NCI-H446 (cell line): ENCODE measurements at regions not wholly inside any gene's neighbourhood (a gene's known extent, or its start where the extent isn't known, plus 50 kb on each side); places are given as distances from the start of the nearest gene placed in this dataset.

Experiments
- DNase-seq, 2 experiments: peaks; one replicate each; lab custom pipeline; 2025; lab: John Stamatoyannopoulos, UW

DNA sequence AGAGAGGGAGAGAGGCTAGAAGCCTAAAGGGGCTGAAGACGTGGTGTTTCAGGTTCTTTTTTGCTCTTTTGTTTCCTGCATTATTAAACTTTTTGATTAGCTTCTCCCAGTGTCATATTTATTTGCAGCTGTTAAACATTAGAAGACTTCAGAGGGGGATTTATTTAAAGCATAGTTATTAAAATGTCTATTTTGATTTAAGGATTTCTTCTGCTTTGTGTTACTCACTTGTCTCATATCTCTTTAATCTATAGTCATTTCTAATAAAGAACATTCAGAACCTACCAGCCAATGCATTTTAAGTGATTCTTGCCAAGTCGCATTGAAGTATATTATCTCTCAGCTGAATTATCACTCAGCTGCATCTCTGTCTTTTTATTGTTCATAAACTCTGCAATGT lies 152.0 kb upstream of the DYRK2 start:
- DNase-seq: no peak

DNA sequence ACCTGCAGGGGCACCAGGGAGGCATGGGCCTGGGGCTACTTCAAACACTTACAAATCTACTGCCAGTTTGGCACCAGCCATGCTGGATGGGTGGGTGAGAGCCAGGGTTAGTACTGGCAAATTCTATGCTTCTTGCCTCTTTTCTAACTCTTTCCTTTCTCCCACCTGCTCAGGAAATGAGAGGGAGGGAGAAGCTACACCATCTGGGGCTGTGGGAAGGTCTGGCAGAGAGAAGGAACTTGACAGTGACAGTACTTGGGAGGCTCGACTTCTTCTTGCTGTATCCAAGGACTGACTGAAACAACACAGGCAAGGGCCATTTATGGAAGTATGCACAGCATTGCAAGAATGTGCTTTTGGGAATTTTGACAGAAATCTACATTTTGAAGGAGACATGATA lies 149.6 kb upstream of the DYRK2 start:
- no peak for DNase-seq

DNA sequence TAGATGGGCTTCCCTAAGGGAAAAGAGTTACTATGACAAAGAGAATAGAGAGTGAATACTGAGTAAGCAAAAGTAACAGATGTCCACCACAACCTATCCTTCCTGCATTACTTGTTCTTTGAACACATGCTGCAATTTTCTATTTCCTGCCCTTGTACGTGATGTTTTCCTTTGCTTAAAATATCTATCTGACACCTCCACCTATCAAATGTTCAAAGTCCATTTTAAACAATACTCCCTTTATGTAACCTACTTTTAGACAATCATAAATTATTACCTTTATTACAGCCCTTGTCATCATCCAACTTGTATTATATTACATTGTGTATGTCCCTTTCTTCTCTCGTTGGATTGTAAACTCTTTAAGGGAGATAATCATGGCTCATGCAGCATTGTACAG lies 147.2 kb upstream of the DYRK2 start:
- DNase-seq: no peak

GRCh38 chr12:67504026-67504425 lies 144.5 kb upstream of the DYRK2 start:
- no peak for DNase-seq

DNA sequence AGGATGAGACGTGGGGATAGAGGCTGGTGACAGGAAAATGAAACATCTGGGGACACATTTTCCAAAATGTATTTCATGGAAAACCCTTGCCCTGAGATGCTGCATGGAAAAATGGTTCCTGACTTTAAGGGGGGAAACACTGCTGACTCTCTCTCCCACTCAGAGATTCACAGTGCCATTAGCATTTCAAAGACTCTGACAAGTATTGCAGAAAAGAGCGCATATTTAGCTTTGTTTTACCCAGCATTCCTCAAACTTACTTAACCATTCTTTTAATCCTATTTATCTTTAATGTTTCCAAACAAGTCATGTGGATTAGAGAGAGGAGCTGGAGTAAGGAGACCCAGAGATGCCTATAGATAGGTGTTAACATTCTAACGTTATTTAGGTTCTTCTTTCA lies 141.8 kb upstream of the DYRK2 start:
- DNase-seq: no peak

DNA sequence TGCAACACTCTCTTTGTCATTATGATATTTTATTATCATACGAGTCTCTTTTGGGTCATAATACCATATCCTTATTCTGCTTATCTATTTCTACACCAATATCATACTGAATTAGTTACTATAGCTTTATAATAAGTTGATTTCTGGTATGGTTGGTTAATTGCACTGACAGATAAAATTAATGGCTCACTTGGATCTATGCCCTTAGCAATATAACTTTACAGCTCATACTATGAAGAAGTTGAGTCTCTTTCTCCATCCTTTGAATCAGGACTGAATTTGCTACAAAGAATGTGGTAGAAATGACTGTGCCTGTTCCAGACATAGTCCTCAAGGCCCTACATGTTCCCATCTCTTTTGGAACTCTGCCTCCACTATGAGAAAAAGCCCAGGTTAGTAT lies 139.7 kb upstream of the DYRK2 start:
- no peak for DNase-seq

DNA sequence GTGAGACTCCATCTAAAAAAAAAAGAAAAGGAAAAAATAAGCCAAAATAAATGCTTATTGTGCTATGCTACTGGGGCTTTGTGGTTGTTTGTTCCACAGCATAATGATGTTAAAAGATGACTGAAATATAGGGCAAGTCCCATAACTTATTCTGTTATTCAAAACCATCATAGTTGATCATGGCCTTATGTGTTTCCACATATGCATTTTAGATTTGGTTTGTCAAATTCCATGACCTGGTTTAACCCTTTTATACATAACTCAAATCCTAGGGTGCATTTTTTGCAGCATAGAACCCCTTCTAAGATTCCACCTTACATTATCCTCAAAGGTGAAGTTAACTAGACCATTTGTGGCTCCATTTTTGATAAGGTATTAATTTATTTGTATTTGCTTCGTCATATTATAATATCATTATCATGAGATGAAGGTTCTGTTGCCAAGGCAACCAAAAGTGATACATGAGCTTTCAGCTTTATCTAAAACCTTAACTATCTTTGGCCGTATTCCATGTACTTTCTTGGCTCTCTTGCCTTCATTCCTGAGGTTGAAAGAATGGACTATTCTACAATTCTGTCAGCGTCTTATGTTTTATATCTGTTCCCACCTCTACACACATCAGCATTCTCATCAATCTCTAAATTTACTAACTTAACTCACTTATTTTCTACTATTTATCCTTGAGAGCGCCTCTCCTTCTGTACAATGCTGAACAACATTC lies 138.7 kb upstream of the DYRK2 start:
- no peak for DNase-seq

GRCh38 chr12:67512061-67512460 lies 136.5 kb upstream of the DYRK2 start:
- no peak for DNase-seq

GRCh38 chr12:67514502-67514901 lies 134.0 kb upstream of the DYRK2 start:
- DNase-seq: no peak

- no peak for DNase-seq
These were observed 132.7 kb upstream of the DYRK2 start for GRCh38 chr12:67515679-67516340.

DNA sequence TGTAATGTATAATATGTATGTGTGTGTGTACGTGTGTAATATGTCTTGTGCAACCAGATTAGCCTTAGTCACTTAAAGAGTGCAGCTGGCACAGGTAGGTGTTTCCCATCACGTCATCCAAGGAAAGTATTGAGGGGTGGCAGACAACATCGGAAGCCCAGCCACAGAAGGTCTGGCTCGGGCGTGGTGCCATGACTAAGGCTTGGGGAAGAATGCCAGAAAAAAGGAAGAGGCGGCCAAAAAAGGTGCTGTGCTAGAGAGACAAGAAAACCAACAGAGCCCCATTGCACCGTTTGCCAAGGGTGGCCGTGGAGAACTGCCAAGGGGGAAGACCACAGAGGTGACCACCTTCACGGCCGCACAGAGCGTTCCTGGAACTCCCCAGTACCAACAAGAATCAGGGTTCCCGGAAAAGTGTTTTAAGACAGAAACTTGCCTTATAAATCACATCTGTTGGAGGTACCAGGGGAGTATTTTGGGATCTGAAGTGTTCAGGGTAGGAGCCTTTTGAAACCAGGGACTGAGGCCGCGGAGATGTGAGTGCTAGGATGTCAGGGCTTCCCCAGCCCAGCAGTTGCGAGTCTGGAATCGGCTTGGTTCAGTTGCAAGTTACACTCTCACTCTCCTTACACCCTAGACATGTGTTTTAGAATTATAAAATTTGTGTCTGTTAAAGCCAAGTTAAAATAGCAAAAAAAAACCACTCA lies 131.2 kb upstream of the DYRK2 start:
- peak; percentile 86 to 93 for DNase-seq

DNA sequence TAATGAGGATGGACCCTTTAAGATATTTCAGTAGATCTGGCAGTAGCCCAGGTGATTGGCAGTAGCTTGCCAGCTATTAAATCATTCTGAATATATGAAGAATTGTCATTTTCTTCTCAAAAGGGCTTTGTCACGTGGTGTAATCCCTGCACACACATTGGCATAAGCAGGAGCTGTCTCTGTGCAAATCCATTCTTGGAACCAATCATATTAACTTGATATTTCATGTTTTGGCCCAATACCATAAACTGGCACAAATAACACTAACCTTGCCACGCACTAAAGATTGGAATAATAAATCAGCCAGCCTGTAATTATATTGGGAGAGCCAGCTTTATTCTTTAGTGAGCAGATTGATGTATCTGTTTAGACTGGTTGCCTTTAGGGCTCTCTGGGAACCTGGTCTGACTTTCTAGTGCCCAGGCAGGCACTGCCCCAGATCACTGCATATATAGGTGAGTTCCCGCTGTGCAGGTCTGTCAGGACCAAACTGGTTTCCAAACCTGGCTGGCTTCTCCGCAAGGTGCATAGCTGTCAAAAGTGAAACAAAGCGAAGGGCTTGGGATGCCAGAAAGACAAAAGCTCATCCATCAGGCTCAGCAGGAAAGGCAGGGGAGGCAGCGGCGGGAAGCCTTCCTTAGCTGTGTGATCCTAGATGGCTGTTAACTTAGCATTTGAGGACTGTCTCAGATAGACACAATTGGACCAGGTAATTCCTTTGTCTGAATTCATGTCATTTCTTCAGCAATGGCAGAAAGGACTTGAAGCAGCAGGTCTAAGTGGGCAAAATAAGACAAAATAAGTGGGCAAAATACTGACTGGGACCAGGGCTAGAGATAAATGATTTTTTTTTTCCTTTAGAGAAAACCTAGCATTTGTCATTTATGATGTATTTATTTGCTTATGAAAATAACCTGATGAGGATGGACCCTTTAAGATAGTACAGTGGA lies 128.8 kb upstream of the DYRK2 start:
- peak; percentile 81 to 93 for DNase-seq

DNA sequence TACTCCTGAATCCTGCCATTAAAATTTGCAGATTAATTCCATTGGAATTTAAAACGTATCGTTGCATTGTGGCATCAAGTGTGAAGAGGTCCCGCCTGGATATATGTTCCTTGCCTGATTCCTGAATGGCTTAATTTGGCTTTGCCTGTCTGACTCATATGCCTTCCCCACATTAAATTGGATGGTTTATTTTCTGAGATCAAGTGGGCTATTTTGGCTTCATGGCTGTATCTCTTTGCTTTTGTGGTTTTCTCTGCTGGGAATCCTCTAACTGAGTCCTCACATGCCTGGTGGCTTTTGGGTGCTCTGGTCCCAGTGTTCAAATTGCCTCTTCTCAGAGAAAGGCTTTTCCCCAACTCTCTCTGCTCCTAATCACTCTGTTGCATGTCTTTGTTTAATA lies 127.9 kb upstream of the DYRK2 start:
- DNase-seq: peak in 1 of 2 experiments; percentile 15

- no peak for DNase-seq
These were observed 126.3 kb upstream of the DYRK2 start for GRCh38 chr12:67522222-67522621.

GRCh38 chr12:67523538-67523937 lies 125.0 kb upstream of the DYRK2 start:
- no peak for DNase-seq

DNA sequence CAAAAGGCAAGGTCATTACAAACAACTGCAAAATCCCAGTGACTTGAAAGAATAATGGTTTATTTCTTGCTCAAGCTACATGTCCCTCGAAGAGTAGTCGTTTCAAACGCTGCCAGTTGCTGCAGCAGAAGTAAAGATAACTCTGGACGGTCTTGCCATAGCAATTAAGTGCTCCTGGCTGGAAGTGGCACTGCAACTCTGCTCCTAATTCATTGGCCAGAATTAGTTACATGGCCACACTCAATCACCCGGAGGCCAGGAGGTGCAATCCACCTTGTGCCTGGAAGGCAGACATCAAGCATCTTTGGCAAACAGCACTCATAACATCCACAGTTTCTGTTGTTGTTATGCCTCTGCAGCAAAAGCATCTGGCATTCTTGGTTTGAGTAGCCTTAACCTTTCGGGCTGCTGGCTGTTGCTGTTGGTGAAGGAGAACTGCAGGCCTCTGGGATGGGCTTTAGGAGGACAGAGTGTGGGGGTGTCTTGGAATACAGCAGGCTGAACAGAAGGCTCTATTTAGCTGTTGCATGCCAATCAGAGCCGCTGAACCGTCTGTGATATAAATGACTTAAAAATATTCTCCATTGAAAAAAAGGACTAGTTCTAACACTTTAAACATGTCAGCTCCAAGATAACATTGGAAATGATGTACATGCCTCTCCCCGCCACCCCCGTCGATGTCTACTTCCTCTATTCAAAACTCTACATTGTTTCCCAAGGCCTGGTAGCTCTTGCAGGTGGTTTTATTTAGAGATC lies 123.5 kb upstream of the DYRK2 start:
- DNase-seq: peak; percentile 21 to 77

DNA sequence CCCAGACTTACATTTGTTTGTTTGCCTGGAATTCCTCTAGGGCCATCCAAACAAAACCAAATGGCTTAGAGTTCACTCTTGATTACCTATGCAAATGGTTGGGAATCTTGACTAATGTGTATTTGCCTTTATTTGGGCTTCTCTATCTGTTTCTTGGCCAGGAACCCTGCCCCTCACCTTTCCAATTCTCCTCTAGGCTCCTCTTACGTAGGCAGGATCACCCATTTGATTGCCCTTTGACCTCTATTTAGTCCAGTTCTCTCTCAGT lies 123.0 kb upstream of the DYRK2 start:
- DNase-seq: no peak

DNA sequence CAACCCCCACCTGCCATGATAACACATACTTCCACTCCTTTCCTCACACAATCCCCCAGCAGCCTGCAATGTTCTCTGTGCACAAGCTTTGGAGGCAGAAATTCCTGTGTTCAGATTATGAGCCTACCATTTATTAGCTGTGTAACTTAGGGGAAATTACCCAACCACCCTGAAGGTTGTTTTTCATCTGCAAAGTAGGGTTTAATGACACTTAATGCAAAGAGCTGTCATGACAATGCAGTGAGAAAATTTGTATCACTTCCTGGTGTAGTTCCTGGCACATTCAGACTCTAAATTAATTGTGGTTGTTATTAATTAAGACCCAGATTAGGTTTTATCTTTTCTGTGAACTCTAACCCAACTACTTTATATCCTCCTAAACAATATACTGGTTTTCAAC lies 122.4 kb upstream of the DYRK2 start:
- no peak for DNase-seq

GRCh38 chr12:67531051-67531450 lies 117.5 kb upstream of the DYRK2 start:
- DNase-seq: no peak

DNA sequence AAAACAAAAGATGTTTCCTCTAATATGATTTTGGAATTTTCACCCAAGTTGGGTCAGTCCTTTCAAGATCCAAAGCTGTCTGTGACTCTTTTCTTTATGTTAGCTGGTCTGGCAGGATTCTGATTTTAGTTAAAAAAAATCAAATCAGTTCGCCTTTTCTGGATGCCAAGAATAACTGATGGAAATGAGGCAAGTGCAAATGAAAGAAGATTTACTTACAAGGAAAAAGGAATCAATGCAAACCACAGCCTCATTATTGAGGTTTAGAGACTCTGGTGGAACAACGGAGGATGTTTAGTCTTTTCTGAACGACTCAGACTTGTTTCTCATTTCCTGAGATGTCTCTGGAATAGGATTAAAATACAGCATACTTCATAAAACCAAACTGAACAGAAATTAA lies 117.0 kb upstream of the DYRK2 start:
- DNase-seq: no peak

DNA sequence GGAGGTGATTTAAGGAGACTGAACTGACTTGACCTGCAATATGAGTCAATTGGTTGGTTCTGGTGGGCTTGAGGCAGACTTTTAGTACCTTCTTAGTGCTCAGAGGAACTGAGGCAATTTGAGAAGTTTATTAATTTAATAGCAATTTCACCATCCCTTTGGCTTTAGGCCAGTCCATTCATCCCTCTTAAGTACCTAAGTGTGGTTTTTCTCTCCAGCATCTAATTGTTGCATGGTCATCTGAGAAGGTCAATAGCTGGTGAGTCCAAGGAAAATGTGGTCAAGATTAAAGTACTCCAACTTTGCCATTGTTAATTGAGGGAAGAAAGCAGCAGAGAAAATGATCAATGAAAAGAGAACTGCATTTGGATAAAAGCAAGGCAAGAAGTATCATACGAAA lies 115.4 kb upstream of the DYRK2 start:
- DNase-seq: no peak

GRCh38 chr12:67534046-67534445 lies 114.5 kb upstream of the DYRK2 start:
- DNase-seq: no peak
